UCSD-AML1 (cell line): ENCODE measurements at regions not wholly inside any gene's neighbourhood (a gene's known extent, or its start where the extent isn't known, plus 50 kb on each side); places are given as distances from the start of the nearest gene placed in this dataset.
A peak's percentile ranks its signal among the peaks of the same experiment; 100 is the strongest.

ENCODE experiments used
- DNase-seq: peaks from one replicate; lab custom pipeline; 2025; ENCODE audit not compliant: unreplicated experiment; lab: John Stamatoyannopoulos, UW

GRCh38 chr19:32224371-32225244 is 120.8 kb upstream of the ZNF507 start:
- peak; percentile 58 for DNase-seq

- DNase-seq = no peak
Measured at GRCh38 chr19:32227561-32228165, 117.7 kb upstream of the ZNF507 start.

GRCh38 chr19:32230441-32230840 is 115.0 kb upstream of the ZNF507 start:
- no peak for DNase-seq

- no peak for DNase-seq
Measured at GRCh38 chr19:32231020-32231419, 114.4 kb upstream of the ZNF507 start.

- no peak for DNase-seq
Measured at GRCh38 chr19:32231691-32232090, 113.7 kb upstream of the ZNF507 start.

GRCh38 chr19:32232449-32232848 is 113.0 kb upstream of the ZNF507 start:
- no peak for DNase-seq

- no peak for DNase-seq
Measured at GRCh38 chr19:32233091-32233490, 112.3 kb upstream of the ZNF507 start.

- DNase-seq = no peak
Measured at GRCh38 chr19:32233885-32234284, 111.5 kb upstream of the ZNF507 start.

GRCh38 chr19:32234663-32235217 is 110.7 kb upstream of the ZNF507 start:
- DNase-seq = no peak

- no peak for DNase-seq
Measured at GRCh38 chr19:32238076-32238475, 107.3 kb upstream of the ZNF507 start.

- DNase-seq = no peak
Measured at GRCh38 chr19:32240316-32240715, 105.1 kb upstream of the ZNF507 start.

GRCh38 chr19:32241306-32241705 is 104.1 kb upstream of the ZNF507 start:
- DNase-seq = no peak

- no peak for DNase-seq
Measured at GRCh38 chr19:32241932-32242710, 103.3 kb upstream of the ZNF507 start.

- no peak for DNase-seq
Measured at GRCh38 chr19:32246006-32246405, 99.4 kb upstream of the ZNF507 start.

GRCh38 chr19:32251634-32252332 is 93.6 kb upstream of the ZNF507 start:
- DNase-seq = no peak

- DNase-seq = no peak
Measured at GRCh38 chr19:32252333-32252669, 93.1 kb upstream of the ZNF507 start.

GRCh38 chr19:32253683-32254508 is 91.5 kb upstream of the ZNF507 start:
- no peak for DNase-seq

- no peak for DNase-seq
Measured at GRCh38 chr19:32254509-32254890, 90.9 kb upstream of the ZNF507 start.

GRCh38 chr19:32255536-32256295 is 89.7 kb upstream of the ZNF507 start:
- DNase-seq = no peak
